Endothelial cell of umbilical vein (primary cell): ENCODE measurements at regions not wholly inside any gene's neighbourhood (a gene's known extent, or its start where the extent isn't known, plus 50 kb on each side); places are given as distances from the start of the nearest gene placed in this dataset.

Source experiments
- BruUV-seq: library from RNA; stranded (reverse); fragments of 400-500 nt; replicated peaks from 2 replicates; lab custom pipeline; 2021; lab: Mats Ljungman, UMichigan
- CTCF ChIA-PET: fragments of 300-600, 350-600 bp; sonication (Branson Sonifier 250); formaldehyde crosslinking; loops from one replicate; lab custom pipeline; 2021; ENCODE audit warnings: antibody characterized with exemption, inconsistent platforms; lab: Charles Lee
- POLR2A ChIA-PET: fragments of 300-600, 350-600 bp; sonication (Branson Sonifier 250); formaldehyde crosslinking; loops from one replicate; lab custom pipeline; 2021; ENCODE audit warnings: antibody characterized with exemption, inconsistent platforms; lab: Charles Lee
- DNase-seq: peaks from one replicate; pipeline ENCODE4 v3.0.0-alpha.2; 2011; ENCODE audit warnings: low read depth, low spot score
- FAIRE-seq: peaks from 2 replicates; lab custom pipeline; 2011; peaks lifted over from hg19 to GRCh38; lab: Jason Lieb, UNC
- H2AFZ ChIP-seq: 2 replicates; pipeline ENCODE4 v1.6.0; 2012; ENCODE audit warnings: low read depth, low read length, control low read depth, inconsistent platforms
- H3K27ac ChIP-seq: 2 replicates; pipeline ENCODE4 v1.5.1; 2011; ENCODE audit warnings: low read depth, mild to moderate bottlenecking, control low read depth, low read length, moderate library complexity; ENCODE audit not compliant: insufficient read depth
- H3K27me3 ChIP-seq, 2 experiments: 2 replicates each; pipeline versions ENCODE4 v1.6.0 to v1.6.1; 2011; ENCODE audit warnings: low read length in 2 of 2, mixed read lengths in 1 of 2; ENCODE audit not compliant: control insufficient read depth in 2 of 2, insufficient read depth in 2 of 2
- H3K36me3 ChIP-seq, 2 experiments: 2 replicates in 1 of 2; 3 replicates in 1 of 2; pipeline ENCODE4 v1.5.1; 2011; ENCODE audit warnings: low read length in 2 of 2, mild to moderate bottlenecking in 1 of 2, moderate library complexity in 1 of 2; ENCODE audit not compliant: control insufficient read depth in 2 of 2, insufficient read depth in 2 of 2; ENCODE audit errors: extremely low read depth in 1 of 2
- H3K4me1 ChIP-seq: 3 replicates; pipeline ENCODE4 v1.5.1; 2011; ENCODE audit warnings: mild to moderate bottlenecking, low read length; ENCODE audit not compliant: control insufficient read depth, insufficient read depth; ENCODE audit errors: extremely low read depth
- H3K4me2 ChIP-seq: 2 replicates; pipeline ENCODE4 v1.6.1; 2011; ENCODE audit warnings: low read length, control low read depth, mixed read lengths; ENCODE audit not compliant: insufficient read depth
- H3K4me3 ChIP-seq, 3 experiments: fragments of 200-600 bp in 1 of 3; sonication (generic), shearing (Covaris generic) in 1 of 3; replicated peaks in 1 of 3; 2 replicates each; pipeline ENCODE4 v1.5.1; 2011 to 2016; ENCODE audit warnings: control low read depth in 3 of 3, low read length in 3 of 3, mild to moderate bottlenecking in 2 of 3, inconsistent platforms in 1 of 3, low read depth in 1 of 3, moderate library complexity in 1 of 3; ENCODE audit not compliant: insufficient read depth in 1 of 3
- H3K79me2 ChIP-seq: 2 replicates; pipeline ENCODE4 v1.6.0; 2012; ENCODE audit warnings: low read length, inconsistent platforms; ENCODE audit not compliant: control insufficient read depth, insufficient read depth
- H3K9ac ChIP-seq: replicated peaks from 2 replicates; pipeline ENCODE3; 2011; ENCODE audit warnings: low read length, control low read depth; ENCODE audit not compliant: insufficient read depth; ENCODE audit errors: extremely low read depth
- H3K9me1 ChIP-seq: replicated peaks from 3 replicates; pipeline ENCODE4 v1.6.0; 2011; ENCODE audit warnings: mild to moderate bottlenecking, low read length; ENCODE audit not compliant: control insufficient read depth, insufficient read depth; ENCODE audit errors: extremely low read depth
- H3K9me3 ChIP-seq: replicated peaks from 2 replicates; pipeline ENCODE4 v1.5.1; 2012; ENCODE audit warnings: low read length, inconsistent platforms; ENCODE audit not compliant: control insufficient read depth, insufficient read depth
- H4K20me1 ChIP-seq: replicated peaks from 2 replicates; pipeline ENCODE3; 2011; ENCODE audit warnings: mild to moderate bottlenecking, low read length; ENCODE audit not compliant: control insufficient read depth, insufficient read depth; ENCODE audit errors: extremely low read depth
- EZH2 ChIP-seq: IDR thresholded peaks from 2 replicates; pipeline ENCODE4 v1.6.1; 2012; ENCODE audit warnings: borderline replicate concordance, low read depth, mild to moderate bottlenecking, moderate library complexity, low read length, inconsistent platforms; ENCODE audit not compliant: severe bottlenecking
- FOS ChIP-seq: IDR thresholded peaks from 2 replicates; pipeline ENCODE4 v1.6.1; 2011; ENCODE audit warnings: mild to moderate bottlenecking, low read length, moderate library complexity, borderline replicate concordance; ENCODE audit not compliant: insufficient read depth
- GATA2 ChIP-seq: IDR thresholded peaks from 2 replicates; pipeline ENCODE4 v1.7.0; 2011; ENCODE audit warnings: low read depth, mild to moderate bottlenecking, moderate library complexity, mixed read lengths, low read length; ENCODE audit not compliant: insufficient read length, insufficient read depth
- JUN ChIP-seq: IDR thresholded peaks from 2 replicates; pipeline ENCODE4 v1.6.1; 2011; ENCODE audit warnings: borderline replicate concordance, low read depth; ENCODE audit not compliant: insufficient read length, insufficient read depth
- MYC ChIP-seq: IDR thresholded peaks from one replicate; pipeline ENCODE4 v1.6.1; 2011; ENCODE audit warnings: mild to moderate bottlenecking, low read depth, low read length
- POLR2A ChIP-seq: IDR thresholded peaks from 2 replicates; pipeline ENCODE4 v1.6.1; 2012; ENCODE audit warnings: low read depth, mild to moderate bottlenecking, control low read depth, low read length
- POLR2AphosphoS5 ChIP-seq: IDR thresholded peaks from 2 replicates; pipeline ENCODE4 v1.6.1; 2012; ENCODE audit warnings: low read depth, mild to moderate bottlenecking, control low read depth, low read length, moderate library complexity; ENCODE audit not compliant: insufficient read depth
- dilution Hi-C: fragments of 300-500 bp; cut with MboI; formaldehyde crosslinking; loops from one replicate; pipeline ENCODE4 v1.15.0; 2019; ENCODE audit warnings: low sequenced_read_pairs; ENCODE audit not compliant: extremely low pct_ligation_motif_present
- intact Hi-C: fragments of 100-400 bp; cut with micrococcal nuclease; formaldehyde crosslinking; loops from one replicate; pipeline ENCODE4 v1.10.0; 2022
- TF ChIP-seq, protein P1 (sequence below), 2 donors: IDR thresholded peaks; 1 replicate in 1 of 2; 2 replicates in 1 of 2; pipeline ENCODE4 v1.5.1; 2011; ENCODE audit warnings: low read length in 2 of 2, mild to moderate bottlenecking in 2 of 2, moderate library complexity in 2 of 2, control low read depth in 1 of 2, inconsistent platforms in 1 of 2, low read depth in 1 of 2; ENCODE audit not compliant: insufficient read depth in 1 of 2; ENCODE audit errors: extremely low read depth in 1 of 2
- TF ChIP-seq, protein P2 (sequence below): IDR thresholded peaks from 2 replicates; pipeline ENCODE4 v1.6.1; 2011; ENCODE audit not compliant: insufficient read depth, insufficient read length

DNA sequence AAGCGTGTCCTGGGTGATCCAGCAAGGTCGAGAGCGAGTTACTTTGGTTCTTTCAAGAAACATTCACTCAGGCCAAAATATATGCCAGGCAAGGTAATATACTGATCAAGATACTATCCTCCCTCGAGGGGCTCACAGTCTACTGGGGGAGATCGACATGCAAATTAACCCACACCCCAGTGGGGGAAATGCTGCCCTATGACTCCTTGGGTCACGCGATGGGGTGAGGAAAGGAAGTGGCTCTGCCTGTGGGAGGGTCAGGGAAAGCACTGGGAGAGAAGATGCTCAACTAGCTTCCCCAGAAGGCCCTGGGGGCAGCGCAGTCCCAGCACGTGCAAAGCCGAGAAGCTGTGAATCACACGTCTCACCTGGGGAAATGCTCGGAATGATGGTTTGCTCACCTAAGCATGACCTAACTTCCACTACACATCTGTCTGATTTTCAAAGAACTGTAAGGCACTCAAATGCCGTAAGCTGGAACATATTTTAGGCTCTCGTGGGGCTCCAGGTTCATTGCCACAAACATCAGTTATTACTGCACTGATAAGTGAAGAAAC is 130.7 kb downstream of the RCN1 start:
- Histone ChIP-seq H3K4me2 (no peak overlapping the region), H3K27ac (no peak overlapping the region), H3K4me3 (no peak overlapping the region), H4K20me1 (no peaks in the 10 kb centered on the region), H3K9ac (no peak overlapping the region), H3K79me2 (no peaks in the 10 kb centered on the region), H3K27me3 (no peaks in the 10 kb centered on the region), H3K36me3 (no peaks in the 10 kb centered on the region), H3K9me3 (no peaks in the 10 kb centered on the region), H2AFZ (no peak overlapping the region), H3K4me1 (no peaks in the 10 kb centered on the region), H3K9me1 (no peaks in the 10 kb centered on the region)
- no TSS peak for BruUV-seq
- intact Hi-C loops (no loop called here), dilution Hi-C loops (no loop called here)
- no peak for DNase-seq
- FAIRE-seq = no peak
- ChIA-PET CTCF (interaction anchor here (2.7 kb wide), 1 partner anchor 11 kb away, joined by 12 read pairs; no protein-coding TSS in a partner anchor), POLR2A (no interaction called here)
- TF ChIP-seq EZH2 = no peak
- TF ChIP-seq MYC = no peak
- TF ChIP-seq, protein P1, sequence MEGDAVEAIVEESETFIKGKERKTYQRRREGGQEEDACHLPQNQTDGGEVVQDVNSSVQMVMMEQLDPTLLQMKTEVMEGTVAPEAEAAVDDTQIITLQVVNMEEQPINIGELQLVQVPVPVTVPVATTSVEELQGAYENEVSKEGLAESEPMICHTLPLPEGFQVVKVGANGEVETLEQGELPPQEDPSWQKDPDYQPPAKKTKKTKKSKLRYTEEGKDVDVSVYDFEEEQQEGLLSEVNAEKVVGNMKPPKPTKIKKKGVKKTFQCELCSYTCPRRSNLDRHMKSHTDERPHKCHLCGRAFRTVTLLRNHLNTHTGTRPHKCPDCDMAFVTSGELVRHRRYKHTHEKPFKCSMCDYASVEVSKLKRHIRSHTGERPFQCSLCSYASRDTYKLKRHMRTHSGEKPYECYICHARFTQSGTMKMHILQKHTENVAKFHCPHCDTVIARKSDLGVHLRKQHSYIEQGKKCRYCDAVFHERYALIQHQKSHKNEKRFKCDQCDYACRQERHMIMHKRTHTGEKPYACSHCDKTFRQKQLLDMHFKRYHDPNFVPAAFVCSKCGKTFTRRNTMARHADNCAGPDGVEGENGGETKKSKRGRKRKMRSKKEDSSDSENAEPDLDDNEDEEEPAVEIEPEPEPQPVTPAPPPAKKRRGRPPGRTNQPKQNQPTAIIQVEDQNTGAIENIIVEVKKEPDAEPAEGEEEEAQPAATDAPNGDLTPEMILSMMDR (IDR thresholded peaks at IDR 0.05; ENCODE audit: extremely low read depth in 1 of 2, insufficient read depth in 1 of 2, low read depth in 1 of 2, low read length in 2 of 2) = no peak
- TF ChIP-seq GATA2 = no peak
- no peak for TF ChIP-seq POLR2AphosphoS5
- TF ChIP-seq POLR2A = no peak
- no peak for TF ChIP-seq FOS
- no peak for TF ChIP-seq JUN
- TF ChIP-seq, protein P2, sequence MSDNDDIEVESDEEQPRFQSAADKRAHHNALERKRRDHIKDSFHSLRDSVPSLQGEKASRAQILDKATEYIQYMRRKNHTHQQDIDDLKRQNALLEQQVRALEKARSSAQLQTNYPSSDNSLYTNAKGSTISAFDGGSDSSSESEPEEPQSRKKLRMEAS = no peak
